GM23338 (cell line): ENCODE measurements at regions not wholly inside any gene's neighbourhood (a gene's known extent, or its start where the extent isn't known, plus 50 kb on each side); places are given as distances from the start of the nearest gene placed in this dataset.

Experiments
- ATAC-seq: fragments of 200-7000 bp; cut with Tn5 transposase; 3 replicates; pipeline ENCODE4 v1.9.1; 2020
- DNase-seq: peaks from one replicate; pipeline ENCODE4 v3.0.0-alpha.2; 2015; ENCODE audit warnings: low spot score
- H2AFZ ChIP-seq: fragments of 200-600 bp; sonication (generic); 2 replicates; pipeline ENCODE4 v1.8.0; 2016; ENCODE audit warnings: antibody characterized with exemption, mild to moderate bottlenecking, moderate library complexity
- H3F3A ChIP-seq: fragments of 200-600 bp; sonication (generic); replicated peaks from 2 replicates; pipeline ENCODE4 v1.8.0; 2017; ENCODE audit warnings: antibody characterized with exemption, mixed run types, low read depth
- H3K27ac ChIP-seq: fragments of 200-600 bp; sonication (generic); 2 replicates; pipeline ENCODE4 v1.6.1; 2016; ENCODE audit warnings: low read depth
- H3K27me3 ChIP-seq: fragments of 200-600 bp; sonication (generic); 2 replicates; pipeline ENCODE4 v1.8.0; 2016; ENCODE audit warnings: mild to moderate bottlenecking, mixed run types, moderate library complexity; ENCODE audit not compliant: insufficient read depth
- H3K36me3 ChIP-seq: fragments of 200-600 bp; sonication (generic); 2 replicates; pipeline ENCODE4 v1.8.0; 2016; ENCODE audit warnings: mild to moderate bottlenecking; ENCODE audit not compliant: insufficient read depth
- H3K4me1 ChIP-seq: fragments of 200-600 bp; sonication (generic); 2 replicates; pipeline ENCODE4 v1.8.0; 2016; ENCODE audit warnings: mild to moderate bottlenecking, moderate library complexity; ENCODE audit not compliant: insufficient read depth
- H3K4me2 ChIP-seq: fragments of 200-600 bp; sonication (generic); 2 replicates; pipeline ENCODE4 v1.7.1; 2017; ENCODE audit warnings: mixed run types
- H3K4me3 ChIP-seq: fragments of 200-600 bp; sonication (generic); 2 replicates; pipeline ENCODE4 v1.6.1; 2016; ENCODE audit warnings: mixed run types
- H3K79me2 ChIP-seq: fragments of 200-600 bp; sonication (generic); replicated peaks from 2 replicates; pipeline ENCODE4 v1.8.0; 2017; ENCODE audit warnings: mild to moderate bottlenecking; ENCODE audit not compliant: insufficient read depth
- H3K9me2 ChIP-seq: fragments of 200-600 bp; sonication (generic); 2 replicates; pipeline ENCODE4 v1.8.0; 2017; ENCODE audit not compliant: insufficient read depth
- H4K20me1 ChIP-seq: fragments of 200-600 bp; sonication (generic); replicated peaks from 2 replicates; pipeline ENCODE4 v1.8.0; 2017; ENCODE audit warnings: mild to moderate bottlenecking; ENCODE audit not compliant: insufficient read depth
- H3K27ac Mint-ChIP-seq: 2 replicates; pipeline ENCODE4 v1.8.0; 2020; ENCODE audit warnings: inconsistent platforms, mild to moderate bottlenecking, moderate library complexity, mixed read lengths
- H3K27me3 Mint-ChIP-seq: 3 replicates; pipeline ENCODE4 v1.8.0; 2022; ENCODE audit warnings: low read depth, mild to moderate bottlenecking, moderate library complexity, mixed read lengths, inconsistent platforms; ENCODE audit not compliant: insufficient read depth, poor library complexity
- H3K36me3 Mint-ChIP-seq: 3 replicates; pipeline ENCODE4 v1.8.0; 2021; ENCODE audit warnings: low read depth, mild to moderate bottlenecking, inconsistent platforms, moderate library complexity, mixed read lengths
- H3K4me1 Mint-ChIP-seq: 3 replicates; pipeline ENCODE4 v1.8.0; 2020; ENCODE audit warnings: mild to moderate bottlenecking, inconsistent platforms, mixed read lengths
- H3K4me3 Mint-ChIP-seq: 3 replicates; pipeline ENCODE4 v1.8.0; 2021; ENCODE audit warnings: moderate library complexity, mild to moderate bottlenecking, inconsistent platforms, mixed read lengths
- H3K9me3 Mint-ChIP-seq: 3 replicates; pipeline ENCODE4 v1.8.0; 2020; ENCODE audit warnings: moderate library complexity, mild to moderate bottlenecking, inconsistent platforms, mixed read lengths
- CTCF ChIP-seq, 2 experiments: fragments of 200-600 bp in 1 of 2; sonication (generic) in 1 of 2; conservative IDR thresholded peaks; 2 replicates each; pipeline versions ENCODE4 v1.5.1 to v1.6.1; 2016 to 2017; ENCODE audit warnings: antibody characterized with exemption in 2 of 2, low read depth in 2 of 2, mild to moderate bottlenecking in 2 of 2, moderate library complexity in 1 of 2
- ETS1 ChIP-seq: IDR thresholded peaks from 2 replicates; pipeline ENCODE4 v1.6.1; 2016; ENCODE audit warnings: antibody characterized with exemption
- EZH2 ChIP-seq: fragments of 200-600 bp; sonication (generic); IDR thresholded peaks from one replicate; pipeline ENCODE4 v1.8.0; 2017; ENCODE audit warnings: antibody characterized with exemption, mild to moderate bottlenecking, low read depth; ENCODE audit not compliant: unreplicated experiment
- EZH2phosphoT487 ChIP-seq: fragments of 200-600 bp; sonication (generic); IDR thresholded peaks from one replicate; pipeline ENCODE4 v1.8.1; 2018; ENCODE audit warnings: antibody characterized with exemption; ENCODE audit not compliant: unreplicated experiment
- JUNB ChIP-seq: IDR thresholded peaks from one replicate; pipeline ENCODE4 v1.6.1; 2016; ENCODE audit warnings: antibody characterized with exemption; ENCODE audit not compliant: unreplicated experiment
- NANOG ChIP-seq: IDR thresholded peaks from 2 replicates; pipeline ENCODE4 v1.6.1; 2016; ENCODE audit warnings: antibody characterized with exemption, borderline replicate concordance
- POLR2AphosphoS5 ChIP-seq: IDR thresholded peaks from 2 replicates; pipeline ENCODE4 v1.6.1; 2016; ENCODE audit warnings: antibody characterized with exemption, low read depth
- STAT1 ChIP-seq: IDR thresholded peaks from one replicate; pipeline ENCODE4 v1.6.1; 2016; ENCODE audit warnings: antibody characterized with exemption; ENCODE audit not compliant: unreplicated experiment
- ZNF114 ChIP-seq: fragments of 250-450 bp; sonication (Bioruptor Pico); IDR thresholded peaks from 2 replicates; pipeline ENCODE4 v1.5.0; 2020; ENCODE audit warnings: mild to moderate bottlenecking, moderate library complexity
- ZNF331 ChIP-seq: fragments of 250-450 bp; sonication (Bioruptor Pico); IDR thresholded peaks from 2 replicates; pipeline ENCODE4 v1.5.0; 2020; ENCODE audit warnings: low read depth, mild to moderate bottlenecking, moderate library complexity
- ZNF462 ChIP-seq: fragments of 250-450 bp; sonication (Bioruptor Pico); IDR thresholded peaks from 2 replicates; pipeline ENCODE4 v1.5.0; 2020; ENCODE audit warnings: mild to moderate bottlenecking, moderate library complexity
- TF ChIP-seq, protein P1 (sequence below): IDR thresholded peaks from one replicate; pipeline ENCODE4 v1.6.1; 2018; ENCODE audit warnings: antibody characterized with exemption; ENCODE audit not compliant: unreplicated experiment

DNA sequence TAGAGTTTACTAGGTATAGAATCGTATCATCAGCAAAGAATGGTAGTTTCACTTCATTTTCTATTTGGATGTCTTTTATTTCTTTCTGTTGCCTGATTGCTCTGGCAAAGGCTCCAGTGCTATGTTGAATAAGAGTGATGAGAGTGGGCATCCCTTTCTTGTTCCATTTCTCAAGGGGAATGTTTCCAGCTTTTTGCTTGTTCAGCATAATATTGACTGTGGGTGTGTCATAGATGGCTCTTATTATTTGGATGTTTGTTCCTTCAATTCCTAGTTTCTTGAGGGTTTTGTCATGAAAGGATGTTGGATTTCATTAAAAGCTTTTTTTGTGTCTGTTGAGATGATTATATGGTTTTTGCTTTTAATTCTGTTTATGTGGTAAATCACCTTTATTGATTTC lies 1114.5 kb downstream of the RAPGEF2 start:
- H3K4me3 ChIP-seq, result no peak overlapping the region
- no peaks in the 10 kb centered on the region for H3K36me3 ChIP-seq
- H4K20me1 ChIP-seq, result no peaks in the 10 kb centered on the region
- H3K4me2 ChIP-seq, result no peak overlapping the region
- H2AFZ ChIP-seq, result no peak overlapping the region
- Mint-ChIP-seq H3K9me3 (peaks cover 44% of the 10 kb centered on the region), H3K27ac (no peak overlapping the region), H3K27me3 (peaks cover 5% of the 10 kb centered on the region), H3K4me1 (no peaks in the 10 kb centered on the region), H3K36me3 (peaks cover 28% of the 10 kb centered on the region), H3K4me3 (no peak overlapping the region)
- DNase-seq (no peak), ATAC-seq (no peak)
- H3K27ac ChIP-seq, result no peak overlapping the region
- 0 out of 2 replicates have a peak, but pooled peaks cover 3% of the 10 kb centered on the region for H3K9me2 ChIP-seq
- H3K79me2 ChIP-seq, result no peaks in the 10 kb centered on the region
- no peaks in the 10 kb centered on the region for H3F3A ChIP-seq
- TF ChIP-seq EZH2 (no peak), ZNF331 (no peak), POLR2AphosphoS5 (no peak), JUNB (no peak), NANOG (no peak), EZH2phosphoT487 (no peak), CTCF (conservative IDR thresholded peaks at IDR 0.05; ENCODE audit: low read depth in 2 of 2) (no peak), ZNF462 (CRISPR knock-in tag) (no peak), ZNF114 (CRISPR knock-in tag) (no peak), STAT1 (no peak), ETS1 (no peak)
- TF ChIP-seq, protein P1, sequence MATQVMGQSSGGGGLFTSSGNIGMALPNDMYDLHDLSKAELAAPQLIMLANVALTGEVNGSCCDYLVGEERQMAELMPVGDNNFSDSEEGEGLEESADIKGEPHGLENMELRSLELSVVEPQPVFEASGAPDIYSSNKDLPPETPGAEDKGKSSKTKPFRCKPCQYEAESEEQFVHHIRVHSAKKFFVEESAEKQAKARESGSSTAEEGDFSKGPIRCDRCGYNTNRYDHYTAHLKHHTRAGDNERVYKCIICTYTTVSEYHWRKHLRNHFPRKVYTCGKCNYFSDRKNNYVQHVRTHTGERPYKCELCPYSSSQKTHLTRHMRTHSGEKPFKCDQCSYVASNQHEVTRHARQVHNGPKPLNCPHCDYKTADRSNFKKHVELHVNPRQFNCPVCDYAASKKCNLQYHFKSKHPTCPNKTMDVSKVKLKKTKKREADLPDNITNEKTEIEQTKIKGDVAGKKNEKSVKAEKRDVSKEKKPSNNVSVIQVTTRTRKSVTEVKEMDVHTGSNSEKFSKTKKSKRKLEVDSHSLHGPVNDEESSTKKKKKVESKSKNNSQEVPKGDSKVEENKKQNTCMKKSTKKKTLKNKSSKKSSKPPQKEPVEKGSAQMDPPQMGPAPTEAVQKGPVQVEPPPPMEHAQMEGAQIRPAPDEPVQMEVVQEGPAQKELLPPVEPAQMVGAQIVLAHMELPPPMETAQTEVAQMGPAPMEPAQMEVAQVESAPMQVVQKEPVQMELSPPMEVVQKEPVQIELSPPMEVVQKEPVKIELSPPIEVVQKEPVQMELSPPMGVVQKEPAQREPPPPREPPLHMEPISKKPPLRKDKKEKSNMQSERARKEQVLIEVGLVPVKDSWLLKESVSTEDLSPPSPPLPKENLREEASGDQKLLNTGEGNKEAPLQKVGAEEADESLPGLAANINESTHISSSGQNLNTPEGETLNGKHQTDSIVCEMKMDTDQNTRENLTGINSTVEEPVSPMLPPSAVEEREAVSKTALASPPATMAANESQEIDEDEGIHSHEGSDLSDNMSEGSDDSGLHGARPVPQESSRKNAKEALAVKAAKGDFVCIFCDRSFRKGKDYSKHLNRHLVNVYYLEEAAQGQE, result no peak
- H3K4me1 ChIP-seq, result no peaks in the 10 kb centered on the region
- H3K27me3 ChIP-seq, result no peaks in the 10 kb centered on the region
